NCI-H345 treated with DMSO at 0.1 percent for 48 hours (cell line): ENCODE measurements at regions not wholly inside any gene's neighbourhood (a gene's known extent, or its start where the extent isn't known, plus 50 kb on each side); places are given as distances from the start of the nearest gene placed in this dataset.
A peak's percentile ranks its signal among the peaks of the same experiment; 100 is the strongest.

ENCODE experiments used
- DNase-seq: peaks from one replicate; lab custom pipeline; 2025; ENCODE audit not compliant: unreplicated experiment; lab: John Stamatoyannopoulos, UW

DNA sequence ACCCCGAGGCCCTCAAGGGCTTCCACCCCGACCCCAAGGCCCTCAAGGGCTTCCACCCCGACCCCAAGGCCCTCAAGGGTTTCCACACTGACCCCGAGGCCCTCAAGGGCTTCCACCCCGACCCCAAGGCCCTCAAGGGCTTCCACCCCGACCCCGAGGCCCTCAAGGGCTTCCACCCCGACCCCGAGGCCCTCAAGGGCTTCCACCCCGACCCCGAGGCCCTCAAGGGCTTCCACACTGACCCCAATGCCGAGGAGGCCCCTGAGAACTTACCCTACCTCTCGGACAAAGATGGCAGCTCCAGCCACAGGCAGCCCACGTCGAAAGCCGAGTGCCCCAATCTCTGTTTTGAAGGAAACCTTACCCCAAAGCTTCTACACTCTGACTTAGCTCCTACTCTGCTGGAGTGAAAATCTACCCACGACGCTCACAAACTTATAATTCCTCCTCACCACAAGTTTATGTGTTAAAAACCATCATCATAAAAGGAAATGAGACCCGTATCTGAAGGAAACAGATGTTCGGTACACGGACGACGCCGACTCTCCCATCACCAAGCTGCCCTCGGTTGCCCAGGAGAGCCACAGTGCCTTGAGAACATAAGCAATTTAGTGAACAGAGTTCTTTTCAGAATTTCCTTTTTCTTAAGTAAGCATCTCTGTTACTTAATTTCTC is 61.2 kb upstream of the RPH3AL start:
- DNase-seq, result no peak

DNA sequence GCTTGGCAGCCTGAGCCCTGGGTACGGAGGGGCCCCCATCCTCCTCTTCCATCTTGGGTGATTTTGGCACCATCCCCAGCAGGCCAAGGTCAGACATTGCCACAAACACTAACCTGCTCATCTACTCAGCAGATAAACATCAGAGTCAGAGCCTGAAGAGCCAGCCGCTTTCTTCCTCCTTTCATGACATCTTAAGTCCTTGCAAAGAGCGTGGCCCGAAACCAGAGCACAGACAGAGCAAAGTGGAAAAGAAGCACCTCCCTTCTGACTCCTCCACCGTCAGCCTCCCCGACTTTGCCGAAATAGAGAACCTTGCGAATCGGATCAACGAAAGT is 60.4 kb upstream of the RPH3AL start:
- no peak for DNase-seq

DNA sequence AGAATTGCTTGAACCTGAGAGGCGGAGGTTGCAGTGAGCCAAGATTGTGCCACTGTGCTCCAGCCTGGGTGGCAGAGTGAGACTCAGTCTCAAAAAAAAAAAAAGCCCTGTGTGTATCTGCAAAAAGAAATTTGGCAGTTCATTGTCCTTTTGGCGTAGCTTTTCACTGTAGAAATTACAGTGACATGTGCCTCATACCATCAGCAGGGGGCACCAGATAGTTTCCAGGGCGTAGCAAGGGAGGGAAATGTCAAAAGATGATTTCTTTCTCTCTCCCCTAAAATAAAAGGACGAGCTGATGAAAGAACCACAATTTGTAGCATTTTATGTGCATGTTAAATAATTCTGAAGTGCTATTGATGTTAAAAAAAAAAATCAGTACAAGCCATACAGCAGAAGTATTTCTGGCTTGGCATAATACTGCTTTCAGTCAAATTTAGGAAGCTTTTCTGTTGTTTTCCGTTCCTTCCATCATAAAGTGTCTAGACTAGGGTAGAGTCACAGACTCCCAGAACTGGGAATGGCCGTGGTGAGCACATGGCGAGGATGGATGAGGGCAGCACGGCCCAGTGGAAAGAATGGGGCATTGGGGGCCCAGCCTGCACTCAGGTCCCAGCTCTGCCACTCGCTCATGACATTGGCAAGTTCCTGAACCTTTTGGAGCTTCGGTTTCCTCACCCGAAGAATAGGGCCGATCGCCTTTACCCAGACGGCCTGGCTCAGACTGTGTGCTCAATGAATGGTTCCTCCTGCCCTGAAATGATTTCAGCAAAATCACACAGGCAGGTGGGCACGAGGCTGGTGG is 59.8 kb upstream of the RPH3AL start:
- DNase-seq, result no peak

DNA sequence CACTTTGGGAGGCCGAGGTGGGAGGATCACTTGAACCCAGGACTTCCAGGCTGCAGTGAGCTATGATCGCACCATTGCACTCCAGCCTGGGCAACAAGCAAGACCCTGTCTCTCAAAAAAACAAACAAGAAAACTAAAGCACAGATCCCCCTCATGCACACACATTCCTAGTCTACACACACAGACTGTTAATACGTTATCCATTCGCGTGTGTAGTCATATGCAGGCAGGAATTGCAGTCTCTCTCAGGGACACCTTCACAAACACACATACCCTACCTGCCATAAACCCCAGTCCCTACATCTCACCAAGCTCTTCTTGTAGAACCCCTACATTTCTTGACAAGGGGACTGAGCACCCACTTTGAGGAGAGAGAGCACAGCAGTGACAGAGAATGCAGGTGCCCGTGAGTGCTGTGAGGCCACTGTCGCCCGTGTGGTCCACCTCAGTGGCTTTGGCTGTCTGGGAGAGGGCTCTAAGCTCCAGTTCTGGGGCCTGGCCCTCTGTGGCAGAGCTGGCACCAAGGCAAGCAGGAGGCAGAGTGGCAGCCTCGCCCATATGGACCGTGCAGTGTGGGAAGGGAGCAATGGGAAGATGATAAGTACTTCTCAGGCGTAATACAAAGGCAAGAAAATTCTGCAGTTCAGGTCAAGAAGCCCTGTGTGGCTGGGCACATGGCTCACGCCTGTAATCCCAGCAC is 59.0 kb upstream of the RPH3AL start:
- DNase-seq, result no peak

DNA sequence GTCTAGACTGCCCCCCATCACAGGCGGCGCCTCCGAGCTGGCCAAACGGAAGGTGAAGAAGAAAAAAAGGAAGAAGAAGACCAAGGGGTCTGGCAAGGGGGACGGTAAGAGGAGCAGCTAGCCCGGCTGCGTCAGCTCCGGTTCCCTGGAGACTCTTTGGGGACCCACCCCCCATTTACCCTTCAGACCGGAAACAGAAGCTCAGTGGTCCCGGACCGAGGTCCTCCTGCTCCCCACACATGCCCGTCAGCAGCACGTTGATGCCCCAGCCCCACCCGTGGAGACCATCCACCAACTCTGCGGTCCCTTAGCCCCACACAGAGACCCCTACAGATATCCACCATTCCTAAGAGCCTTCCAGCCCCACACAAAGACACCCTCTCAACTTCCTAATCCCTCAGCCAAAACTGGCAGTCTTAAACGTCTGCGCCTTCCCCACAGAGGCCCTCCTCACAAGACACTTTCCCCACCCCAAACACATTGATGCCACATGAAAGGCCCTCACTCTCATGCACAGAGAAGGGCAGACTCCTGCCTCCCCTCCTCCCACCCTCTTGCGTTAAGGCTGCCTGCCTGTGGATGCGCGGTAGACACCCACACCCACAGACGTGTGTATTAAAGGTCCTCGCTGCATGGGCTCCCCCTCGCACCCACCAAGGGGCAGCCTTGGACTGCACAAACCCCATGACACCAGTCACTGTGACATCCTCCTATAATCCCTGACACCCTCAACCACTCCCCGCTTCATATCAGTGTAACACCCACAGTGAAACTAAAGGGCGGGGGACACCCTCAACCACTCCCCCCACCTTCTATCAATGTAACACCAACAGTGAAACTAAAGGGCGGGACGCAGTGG is 58.2 kb upstream of the RPH3AL start:
- no peak for DNase-seq

DNA sequence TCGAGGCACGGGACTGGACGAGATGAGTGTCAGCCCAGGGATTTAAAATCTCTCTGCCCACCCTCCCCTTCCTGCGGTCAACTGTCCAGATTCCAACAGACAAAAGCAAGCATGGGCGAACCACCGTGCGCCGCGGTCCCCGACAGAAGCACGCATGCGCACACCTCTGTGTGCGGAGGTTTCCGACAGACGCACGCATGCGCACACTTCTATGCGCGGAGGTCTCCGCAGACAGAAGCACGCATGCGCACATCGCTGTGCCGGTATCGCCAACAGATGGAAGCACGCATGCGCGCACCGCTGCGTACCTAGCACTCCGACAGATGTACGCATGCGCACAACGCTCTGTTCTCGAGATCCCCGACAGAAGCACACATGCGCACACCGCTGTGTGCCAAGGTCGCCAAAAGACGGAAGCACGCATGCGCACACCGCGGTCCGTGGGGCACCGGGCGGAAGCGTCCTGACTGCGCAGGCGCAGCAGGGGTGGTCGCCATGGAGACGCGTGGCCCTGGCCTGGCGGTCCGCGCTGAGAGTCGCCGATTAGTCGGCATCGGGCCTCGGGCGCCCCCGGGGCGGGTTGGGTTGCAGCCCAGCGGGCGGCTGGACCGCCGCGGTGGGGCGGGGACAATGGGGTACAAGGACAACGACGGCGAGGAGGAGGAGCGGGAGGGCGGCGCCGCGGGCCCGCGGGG is 57.4 kb upstream of the RPH3AL start:
- peak; percentile 96 for DNase-seq

DNA sequence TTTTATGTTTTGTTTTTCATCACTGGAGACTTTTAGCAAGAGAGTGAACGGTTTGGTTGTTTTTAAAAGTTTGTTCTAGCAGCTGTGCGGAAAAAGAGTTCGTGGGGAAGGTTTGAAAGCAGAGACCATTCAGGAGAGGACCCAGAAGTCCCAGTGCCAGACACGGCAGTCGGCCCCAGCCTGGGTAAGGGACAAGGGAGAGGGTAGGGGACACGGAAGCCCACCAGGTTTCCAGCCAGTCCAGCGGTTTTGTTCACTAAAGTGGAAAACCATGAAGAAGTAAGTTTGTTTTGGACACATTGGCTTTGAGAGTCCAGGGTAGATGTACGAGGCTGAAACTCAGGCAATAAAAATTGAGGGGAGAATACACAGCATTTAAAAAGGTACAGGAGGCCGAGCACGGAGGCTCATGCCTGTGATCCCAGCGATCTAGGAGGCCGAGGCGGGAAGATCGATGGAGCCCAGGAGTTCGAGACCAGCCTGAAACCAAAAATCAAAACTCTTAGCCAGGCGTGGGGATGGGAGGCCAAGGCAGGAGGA is 56.8 kb upstream of the RPH3AL start:
- DNase-seq, result no peak

DNA sequence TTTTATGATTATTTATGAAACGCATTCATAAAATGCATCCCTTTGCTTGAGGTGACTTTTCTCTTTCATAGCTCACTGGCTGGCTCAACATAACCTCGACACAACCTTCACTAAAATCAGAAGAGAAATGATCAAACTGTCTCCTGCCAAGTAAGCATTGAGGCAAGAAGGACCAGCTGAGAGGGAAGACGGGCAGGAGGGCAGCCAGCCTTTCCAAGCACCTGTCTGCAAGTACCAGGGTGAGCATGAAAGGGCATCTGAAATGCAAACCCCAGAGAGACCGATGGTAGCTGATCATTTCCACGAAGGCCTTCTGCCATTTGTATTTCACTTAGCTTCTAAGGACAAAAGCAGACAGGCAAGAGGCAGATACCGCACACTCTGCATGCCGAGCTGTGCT is 52.1 kb upstream of the RPH3AL start:
- no peak for DNase-seq
